Keratinocyte (primary cell): ENCODE measurements at regions not wholly inside any gene's neighbourhood (a gene's known extent, or its start where the extent isn't known, plus 50 kb on each side); places are given as distances from the start of the nearest gene placed in this dataset.

Experiments used
- DNase-seq: peaks from one replicate; pipeline ENCODE4 v3.0.0-alpha.2; 2011; ENCODE audit warnings: low read depth, missing footprints, low spot score
- FAIRE-seq: peaks from 2 replicates; lab custom pipeline; 2011; peaks lifted over from hg19 to GRCh38; lab: Jason Lieb, UNC
- H2AFZ ChIP-seq: 2 replicates; pipeline ENCODE4 v1.6.0; 2012; ENCODE audit warnings: low read length, control low read depth, inconsistent platforms; ENCODE audit not compliant: control insufficient read depth
- H3K27ac ChIP-seq: 2 replicates; pipeline ENCODE4 v1.5.1; 2011; ENCODE audit warnings: low read length; ENCODE audit not compliant: control insufficient read depth, insufficient read depth
- H3K27me3 ChIP-seq: 3 replicates; pipeline ENCODE4 v1.6.0; 2011; ENCODE audit warnings: low read length; ENCODE audit not compliant: control insufficient read depth, insufficient read depth; ENCODE audit errors: extremely low read depth
- H3K36me3 ChIP-seq, 2 experiments: 2 replicates in 1 of 2; 3 replicates in 1 of 2; pipeline ENCODE4 v1.5.1; 2011; ENCODE audit warnings: low read length in 2 of 2, mild to moderate bottlenecking in 1 of 2; ENCODE audit not compliant: control insufficient read depth in 2 of 2, insufficient read depth in 2 of 2; ENCODE audit errors: extremely low read depth in 1 of 2
- H3K4me1 ChIP-seq: 3 replicates; pipeline ENCODE4 v1.5.1; 2011; ENCODE audit warnings: low read length; ENCODE audit not compliant: control insufficient read depth, insufficient read depth; ENCODE audit errors: extremely low read depth
- H3K4me2 ChIP-seq: 3 replicates; pipeline ENCODE4 v1.6.0; 2011; ENCODE audit warnings: low read depth, low read length; ENCODE audit not compliant: control insufficient read depth, insufficient read depth; ENCODE audit errors: extremely low read depth
- H3K4me3 ChIP-seq, 3 experiments: fragments of 200-600 bp in 1 of 3; sonication (generic) in 1 of 3; 2 replicates in 2 of 3; 3 replicates in 1 of 3; pipeline ENCODE4 v1.5.1; 2011 to 2016; ENCODE audit warnings: low read length in 3 of 3, mild to moderate bottlenecking in 3 of 3, control low read depth in 2 of 3, inconsistent platforms in 1 of 3, low read depth in 1 of 3, mixed read lengths in 1 of 3, mixed run types in 1 of 3, moderate library complexity in 1 of 3; ENCODE audit not compliant: control insufficient read depth in 2 of 3, insufficient read depth in 2 of 3; ENCODE audit errors: extremely low read depth in 1 of 3
- H3K79me2 ChIP-seq: 2 replicates; pipeline ENCODE4 v1.6.0; 2012; ENCODE audit warnings: low read length; ENCODE audit not compliant: control insufficient read depth, insufficient read depth
- H3K9ac ChIP-seq: 3 replicates; pipeline ENCODE4 v1.6.0; 2011; ENCODE audit warnings: low read length; ENCODE audit not compliant: control insufficient read depth, insufficient read depth; ENCODE audit errors: extremely low read depth
- H3K9me1 ChIP-seq: 3 replicates; pipeline ENCODE4 v1.6.0; 2011; ENCODE audit warnings: low read length; ENCODE audit not compliant: control insufficient read depth, insufficient read depth; ENCODE audit errors: extremely low read depth
- H3K9me3 ChIP-seq: 2 replicates; pipeline ENCODE4 v1.5.1; 2012; ENCODE audit warnings: low read depth, low read length; ENCODE audit not compliant: control insufficient read depth
- H4K20me1 ChIP-seq: 3 replicates; pipeline ENCODE4 v1.6.0; 2011; ENCODE audit warnings: low read length; ENCODE audit not compliant: control insufficient read depth, insufficient read depth; ENCODE audit errors: extremely low read depth
- CTCF ChIP-seq, 3 experiments: IDR thresholded peaks in 1 of 3; conservative IDR thresholded peaks in 1 of 3; optimal IDR thresholded peaks in 1 of 3; 2 replicates in 2 of 3; 3 replicates in 1 of 3; pipeline versions ENCODE3 to v1.5.1; 2011; ENCODE audit warnings: low read length in 3 of 3, mild to moderate bottlenecking in 3 of 3, moderate library complexity in 2 of 3, control low read depth in 1 of 3, inconsistent platforms in 1 of 3; ENCODE audit not compliant: insufficient read depth in 2 of 3; ENCODE audit errors: extremely low read depth in 1 of 3
- EZH2 ChIP-seq: IDR thresholded peaks from one replicate; pipeline ENCODE4 v1.6.1; 2012; ENCODE audit warnings: inconsistent platforms, mild to moderate bottlenecking, low read length, moderate library complexity
- dilution Hi-C: fragments of 300-500 bp; cut with MboI; formaldehyde crosslinking; loops from one replicate; pipeline ENCODE4 v1.7.0; 2020; ENCODE audit warnings: low sequenced_read_pairs; ENCODE audit not compliant: extremely low pct_ligation_motif_present

DNA sequence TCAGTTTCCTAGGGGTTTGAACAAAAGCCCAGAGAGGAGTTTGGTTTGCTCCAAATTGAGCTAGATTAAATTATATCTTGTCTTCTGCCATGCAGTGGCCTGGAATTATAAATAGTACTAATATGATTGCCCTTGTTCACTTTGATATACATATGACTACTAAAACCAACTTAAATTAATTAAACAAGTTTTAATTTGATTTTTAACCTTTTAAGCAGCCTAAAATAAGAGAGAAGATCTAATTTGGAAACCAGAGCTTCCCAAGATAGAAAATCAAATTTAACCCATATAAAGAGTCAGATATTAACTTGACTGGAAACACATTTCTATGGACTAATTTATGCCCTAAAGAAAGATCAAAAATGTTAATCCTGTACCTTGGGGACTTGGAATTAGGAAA is 444.5 kb upstream of the SLC8A1 start:
- no peak overlapping the region for H3K27ac ChIP-seq
- FAIRE-seq (no peak), DNase-seq (no peak)
- no peaks in the 10 kb centered on the region for H3K4me1 ChIP-seq
- no peak overlapping the region for H2AFZ ChIP-seq
- no peaks in the 10 kb centered on the region for H4K20me1 ChIP-seq
- H3K27me3 ChIP-seq, result no peaks in the 10 kb centered on the region
- H3K9me3 ChIP-seq, result no peaks in the 10 kb centered on the region
- TF ChIP-seq EZH2 (no peak), CTCF (optimal IDR thresholded peaks at IDR 0.05 in 1 of 3, IDR thresholded peaks at IDR 0.05 in 1 of 3, conservative IDR thresholded peaks at IDR 0.05 in 1 of 3; ENCODE audit: extremely low read depth in 1 of 3, insufficient read depth in 2 of 3, low read length in 3 of 3) (no peak)
- H3K4me3 ChIP-seq, result no peak overlapping the region
- H3K36me3 ChIP-seq, result no peaks in the 10 kb centered on the region
- dilution Hi-C loops, result no loop called here
- no peak overlapping the region for H3K9ac ChIP-seq
- no peaks in the 10 kb centered on the region for H3K9me1 ChIP-seq
- H3K4me2 ChIP-seq, result no peak overlapping the region
- no peaks in the 10 kb centered on the region for H3K79me2 ChIP-seq

GRCh38 chr2:40914666-40915065 is 462.8 kb upstream of the SLC8A1 start:
- no peaks in the 10 kb centered on the region for H3K27me3 ChIP-seq
- H3K9ac ChIP-seq, result no peak overlapping the region
- FAIRE-seq, result no peak
- no peaks in the 10 kb centered on the region for H3K9me1 ChIP-seq
- H4K20me1 ChIP-seq, result no peaks in the 10 kb centered on the region
- H3K79me2 ChIP-seq, result no peaks in the 10 kb centered on the region
- DNase-seq, result no peak
- H3K36me3 ChIP-seq, result no peaks in the 10 kb centered on the region
- H3K4me1 ChIP-seq, result no peaks in the 10 kb centered on the region
- no peak overlapping the region for H3K27ac ChIP-seq
- no peaks in the 10 kb centered on the region for H3K9me3 ChIP-seq
- H3K4me3 ChIP-seq, result no peak overlapping the region
- H2AFZ ChIP-seq, result no peak overlapping the region
- dilution Hi-C loops, result no loop called here
- TF ChIP-seq CTCF (optimal IDR thresholded peaks at IDR 0.05 in 1 of 3, IDR thresholded peaks at IDR 0.05 in 1 of 3, conservative IDR thresholded peaks at IDR 0.05 in 1 of 3; ENCODE audit: extremely low read depth in 1 of 3, insufficient read depth in 2 of 3, low read length in 3 of 3) (no peak), EZH2 (no peak)
- H3K4me2 ChIP-seq, result no peak overlapping the region
